ENCODE measurements at regions not wholly inside any gene's neighbourhood (a gene's known extent, or its start where the extent isn't known, plus 50 kb on each side); places are given as distances from the start of the nearest gene placed in this dataset.
"Not testable (repeated sequence)": the region's sequence is repeated elsewhere in the genome, so short reads cannot be mapped to it uniquely, and the experiment has no call there.

DNA sequence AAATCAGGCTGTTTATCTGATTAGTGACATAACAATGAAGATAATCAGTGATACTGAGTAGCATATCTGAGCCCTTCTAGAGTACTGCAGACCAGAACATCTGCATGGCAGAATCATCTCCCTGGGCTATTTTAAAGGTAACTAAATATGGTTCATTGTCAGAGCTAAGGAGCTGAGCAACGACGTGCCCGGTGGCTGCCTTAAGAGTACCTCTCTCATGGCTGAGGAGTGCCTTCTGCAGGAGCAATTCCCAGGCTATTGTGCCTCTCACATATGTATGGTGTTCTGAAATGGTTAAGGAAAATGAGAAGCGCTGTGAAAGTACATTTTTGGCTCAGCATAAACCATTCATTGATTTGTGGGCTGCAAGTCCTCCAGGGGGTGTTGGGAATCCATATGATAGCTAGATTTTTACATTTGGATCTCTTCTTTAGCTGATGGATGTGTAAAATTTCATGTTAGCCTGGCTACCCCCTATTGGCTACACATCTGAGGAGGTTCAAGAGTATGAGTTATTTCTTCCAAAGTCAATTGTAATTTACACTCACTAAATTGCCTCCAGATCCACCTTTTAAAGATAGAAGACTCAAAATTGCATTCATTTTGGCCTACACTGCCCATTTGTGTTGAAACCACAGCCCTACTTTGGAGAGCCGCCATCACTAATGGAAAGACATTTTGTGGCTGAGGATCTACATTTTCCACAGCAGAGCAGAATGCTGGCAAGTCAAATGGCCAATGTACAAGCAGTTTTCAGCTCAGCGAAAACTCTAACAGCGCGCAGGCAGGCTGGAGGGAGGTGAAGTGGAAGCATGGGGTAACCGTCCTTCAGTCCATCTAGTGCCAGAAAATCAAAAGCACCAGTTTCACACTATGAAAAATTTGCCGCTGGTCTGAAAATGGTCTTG lies 198.0 kb downstream of the SIM1 start:
- no peak for DNase-seq

DNA sequence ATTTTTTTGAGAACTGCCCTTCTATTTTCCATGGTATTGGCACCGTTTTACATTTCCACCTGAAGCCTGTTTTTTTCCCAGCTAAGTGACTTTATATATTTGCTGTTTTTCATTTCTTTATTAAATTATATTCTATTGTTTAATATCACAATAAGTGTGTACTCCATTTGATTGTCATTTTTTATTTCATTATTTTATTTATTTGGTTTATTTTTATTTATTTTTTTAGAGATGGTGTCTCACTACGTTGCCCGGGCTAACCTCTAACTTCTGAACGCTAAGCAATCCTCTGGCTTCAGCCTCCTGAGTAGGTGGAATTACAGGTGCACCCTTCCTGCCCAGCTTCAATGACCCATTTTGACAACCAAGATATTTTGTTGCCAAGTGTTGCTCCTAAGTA lies 202.6 kb downstream of the SIM1 start:
- no peak for DNase-seq

DNA sequence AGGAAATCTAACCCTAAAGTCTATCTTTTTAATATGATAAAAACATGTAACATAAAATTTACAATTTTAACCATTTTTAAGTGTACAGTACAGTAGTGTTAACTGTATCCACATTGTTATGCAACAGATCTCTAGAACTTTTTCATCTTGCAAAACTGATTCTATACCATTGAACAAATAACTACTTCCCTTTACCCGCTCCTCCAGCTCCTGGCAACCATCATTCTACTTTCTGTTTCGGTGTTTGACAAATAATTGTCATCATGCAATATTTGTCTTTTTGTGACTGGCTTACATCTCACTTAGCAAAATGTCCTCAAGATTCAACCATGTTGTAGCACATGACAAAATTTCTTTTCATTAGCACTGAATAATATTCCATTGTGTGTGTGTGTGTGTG lies 203.2 kb downstream of the SIM1 start:
- DNase-seq = no peak

DNA sequence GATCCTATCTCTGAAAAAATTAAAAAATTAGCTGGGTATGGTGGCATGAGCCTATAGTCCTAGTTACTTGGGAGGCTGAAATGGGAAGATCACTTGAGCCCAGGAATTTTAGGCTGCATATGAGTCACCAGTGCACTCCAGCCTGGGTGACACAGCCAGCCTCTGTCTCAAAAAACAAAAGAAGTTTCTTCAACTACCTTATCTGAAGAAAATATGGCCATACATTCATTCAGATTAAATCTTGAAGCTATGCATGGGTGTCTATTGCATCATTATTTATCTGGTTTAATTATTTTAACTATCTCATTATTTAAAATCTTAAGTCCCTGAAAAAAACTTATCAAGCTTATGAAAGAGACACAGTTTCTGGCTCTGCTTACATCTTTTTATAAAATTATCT lies 204.1 kb downstream of the SIM1 start:
- no peak for DNase-seq

DNA sequence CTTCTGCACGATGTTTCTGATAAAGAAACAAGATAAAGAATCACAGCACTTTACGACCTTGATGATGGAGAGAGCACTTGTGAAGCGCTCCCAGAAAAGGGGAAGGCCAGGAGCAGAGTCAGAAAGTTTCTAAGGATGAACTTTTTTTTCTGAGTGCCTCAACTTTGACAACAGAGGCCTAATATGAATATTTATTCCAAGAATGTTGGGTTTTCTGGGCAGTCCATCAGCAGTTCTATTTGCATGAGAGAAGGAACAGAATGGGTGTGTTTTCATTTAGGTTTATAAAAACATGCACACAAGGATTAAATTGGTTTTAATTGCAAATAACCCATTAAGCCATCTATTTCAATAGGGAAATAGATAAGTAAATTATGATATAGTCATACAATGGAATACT lies 204.9 kb downstream of the SIM1 start:
- no peak for DNase-seq

DNA sequence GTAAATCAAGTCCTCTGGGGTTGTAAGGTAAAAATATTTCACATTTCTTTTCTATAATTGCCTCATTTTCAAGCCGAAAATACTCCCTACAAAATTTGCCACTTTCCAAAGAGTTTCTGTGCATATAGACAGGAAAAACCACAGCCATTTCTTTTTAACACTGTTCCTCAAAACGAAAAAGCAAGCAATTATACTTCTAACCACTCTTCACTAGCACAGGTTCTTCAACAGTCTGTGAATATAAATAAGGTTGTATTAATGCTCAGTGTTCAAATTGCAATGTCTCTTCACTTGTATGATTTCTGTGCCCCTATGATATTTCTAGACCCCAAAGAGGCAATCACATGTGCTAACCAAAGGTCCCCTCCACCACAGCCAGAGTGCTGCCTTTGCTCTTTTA lies 206.0 kb downstream of the SIM1 start:
- no peak for DNase-seq

DNA sequence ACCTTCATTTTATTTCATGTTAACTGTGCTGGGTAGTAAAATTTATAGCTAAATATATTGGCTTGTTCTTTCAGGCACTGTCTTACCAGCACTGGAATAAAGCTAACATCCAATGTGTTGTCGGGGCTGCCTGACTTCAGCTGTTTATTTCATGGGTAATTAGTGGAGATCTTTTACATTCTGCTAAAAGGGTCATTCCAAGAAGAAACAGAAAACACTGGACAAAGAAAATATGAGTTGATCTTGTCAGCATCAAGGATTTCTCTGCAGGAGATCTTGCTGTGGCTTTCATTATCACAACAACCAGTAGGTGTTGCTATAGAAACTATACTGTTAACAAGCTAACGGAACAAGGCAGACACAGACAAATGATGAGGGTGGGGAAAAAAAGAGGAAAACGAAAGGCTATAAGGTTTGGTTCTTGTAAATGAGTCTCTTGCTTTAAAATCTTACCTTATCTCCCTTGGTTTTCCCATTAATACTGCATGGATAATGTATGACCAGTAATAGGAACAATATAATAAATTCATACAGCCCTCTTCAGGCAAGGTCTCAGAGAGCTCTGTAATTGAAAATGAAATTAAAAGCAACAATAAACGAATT lies 206.8 kb downstream of the SIM1 start:
- peak; percentile 5 for DNase-seq

DNA sequence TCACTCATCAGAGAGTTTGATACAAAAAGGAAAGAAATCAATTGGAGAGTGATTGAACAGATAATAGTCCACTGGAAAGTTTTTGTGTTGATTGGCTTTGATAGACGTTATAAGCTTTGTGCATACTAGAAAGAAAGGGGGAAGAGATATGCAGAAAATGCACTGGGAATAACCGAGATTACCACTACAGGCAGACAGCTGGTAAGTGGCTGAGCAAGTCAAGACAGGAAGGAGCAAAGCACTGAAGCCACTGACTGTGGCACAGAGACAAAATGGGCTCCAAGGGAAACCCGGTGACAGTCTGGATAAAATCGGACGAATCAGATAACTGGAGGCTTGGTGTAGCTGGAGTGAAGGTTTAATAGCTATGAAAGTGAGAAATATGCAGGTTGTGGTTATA lies 209.0 kb downstream of the SIM1 start:
- no peak for DNase-seq

DNA sequence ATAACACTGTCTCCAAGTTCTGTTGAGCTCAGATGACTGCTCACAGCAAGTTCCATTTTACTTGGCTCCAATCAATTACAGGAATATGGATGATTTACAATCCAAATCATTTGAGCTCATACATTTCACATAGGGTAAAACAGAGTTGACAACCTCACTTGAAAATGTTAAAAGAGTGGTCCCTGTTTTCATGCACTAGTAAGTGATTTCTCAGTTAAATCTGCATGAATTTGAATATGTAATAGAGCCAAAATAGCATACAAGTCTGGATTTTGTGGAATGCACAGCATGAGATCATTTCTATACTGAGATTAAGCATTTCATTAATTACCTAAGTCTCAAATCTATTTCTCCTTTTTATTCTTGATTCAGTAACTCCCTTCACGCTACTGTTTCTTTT lies 217.6 kb downstream of the SIM1 start:
- DNase-seq = no peak

DNA sequence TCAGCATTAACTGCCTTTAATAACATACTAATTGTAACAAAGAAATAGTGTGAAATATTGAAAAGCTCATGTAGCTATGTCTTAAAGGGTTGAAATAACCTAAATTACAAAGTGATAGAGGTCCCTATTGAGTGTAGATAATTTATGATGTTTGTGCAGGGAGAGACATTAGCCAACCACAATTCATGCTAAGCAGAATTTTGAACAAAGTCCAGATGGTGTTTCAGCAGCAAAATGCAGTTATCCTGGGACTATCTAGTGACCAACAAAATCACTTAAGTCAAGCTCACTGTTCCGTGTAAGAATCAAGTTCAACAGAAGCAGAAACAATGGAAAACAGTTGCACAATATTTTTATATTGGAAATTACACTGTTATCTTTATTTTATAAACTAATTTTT lies 218.5 kb downstream of the SIM1 start:
- no peak for DNase-seq

DNA sequence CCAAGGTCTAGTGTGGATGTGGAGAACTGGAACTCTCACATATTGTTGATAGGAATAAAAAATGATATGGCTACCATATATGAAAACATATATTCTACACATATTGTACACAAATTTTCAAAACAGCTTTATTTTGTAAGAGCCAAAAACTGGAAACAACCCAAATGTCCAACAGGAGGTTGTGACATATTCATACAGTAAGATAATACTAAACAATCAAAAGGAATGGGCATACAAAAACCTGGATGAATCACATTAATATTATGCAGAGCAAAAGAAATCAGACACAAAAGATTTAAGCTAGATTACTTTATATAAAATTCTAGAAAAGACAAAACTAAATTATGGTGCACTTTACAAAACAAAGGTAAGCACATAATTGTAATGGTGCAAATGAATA lies 223.9 kb downstream of the SIM1 start:
- DNase-seq = no peak

DNA sequence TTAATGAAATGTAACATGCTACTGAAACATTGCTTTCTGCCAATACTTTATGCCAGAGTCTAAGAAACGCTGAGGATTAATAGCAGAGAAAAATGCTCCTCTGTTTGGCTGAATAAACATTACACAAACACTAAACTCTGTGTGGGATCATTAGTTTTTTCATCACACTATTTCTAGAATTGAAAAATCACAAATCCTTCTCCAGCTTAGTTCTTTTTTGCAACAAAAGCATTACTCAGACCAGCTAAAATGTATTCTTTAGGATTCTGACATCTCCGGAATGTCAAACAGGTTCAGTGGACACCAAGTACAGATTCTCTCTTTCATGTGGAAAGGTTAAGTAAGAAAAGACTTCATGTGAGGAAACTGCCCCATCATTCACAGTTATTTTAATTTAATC lies 226.9 kb downstream of the SIM1 start:
- no peak for DNase-seq

DNA sequence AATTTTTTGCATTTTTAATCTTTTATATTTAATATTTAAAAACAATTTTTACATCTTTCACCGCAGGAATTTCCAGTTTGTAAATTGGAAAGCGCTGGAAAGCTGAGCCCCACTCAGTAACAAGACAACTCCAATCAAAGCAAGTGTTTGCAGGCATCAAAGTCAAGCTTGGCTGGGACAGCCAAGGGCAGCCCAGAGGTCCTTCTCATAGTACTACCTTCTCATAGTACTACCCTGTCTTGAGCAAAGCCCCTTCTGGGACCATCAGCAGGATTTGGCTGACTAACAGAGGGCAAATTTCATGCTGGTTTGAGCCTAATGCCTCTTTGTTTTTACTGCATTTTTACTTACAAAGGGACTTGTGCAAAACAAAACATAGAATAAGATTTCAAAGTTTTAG lies 228.3 kb downstream of the SIM1 start:
- DNase-seq = no peak

DNA sequence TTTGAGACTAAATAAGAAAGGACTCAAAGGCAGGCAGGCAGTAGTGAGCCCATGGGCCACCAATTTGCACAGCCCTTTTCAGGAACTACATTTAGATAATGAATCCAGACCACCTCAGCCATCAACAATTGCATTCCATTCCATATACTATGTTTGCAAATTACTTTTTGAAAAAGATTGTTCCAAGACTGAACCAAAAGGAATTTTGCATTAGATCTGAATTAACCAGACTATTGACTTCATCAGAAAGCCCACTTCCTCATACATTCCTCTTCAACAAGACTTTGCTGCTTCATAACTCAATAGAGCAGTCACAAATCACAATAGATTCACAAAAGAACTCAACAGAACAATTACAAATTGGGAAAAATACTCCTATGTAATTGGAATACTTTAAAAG lies 229.1 kb downstream of the SIM1 start:
- DNase-seq = no peak

DNA sequence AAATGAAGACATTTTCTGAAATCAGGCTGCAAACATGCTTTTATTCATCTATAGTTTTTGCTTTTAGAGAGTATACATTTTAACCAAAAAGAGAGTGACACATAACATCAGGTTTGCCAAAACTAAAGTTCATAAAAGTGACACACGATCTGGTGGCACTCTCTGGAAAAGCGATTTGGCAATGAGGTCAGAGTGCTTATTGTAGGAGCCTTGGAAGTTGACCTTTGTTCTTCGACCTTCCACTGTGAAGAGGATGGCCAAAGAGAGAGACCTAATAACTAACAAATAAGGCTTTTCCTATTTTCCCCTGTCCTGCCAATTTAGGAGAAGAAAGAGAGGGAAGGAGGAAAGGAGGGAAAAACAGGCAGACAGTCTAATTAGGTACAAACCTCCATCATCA lies 230.1 kb downstream of the SIM1 start:
- DNase-seq = no peak

DNA sequence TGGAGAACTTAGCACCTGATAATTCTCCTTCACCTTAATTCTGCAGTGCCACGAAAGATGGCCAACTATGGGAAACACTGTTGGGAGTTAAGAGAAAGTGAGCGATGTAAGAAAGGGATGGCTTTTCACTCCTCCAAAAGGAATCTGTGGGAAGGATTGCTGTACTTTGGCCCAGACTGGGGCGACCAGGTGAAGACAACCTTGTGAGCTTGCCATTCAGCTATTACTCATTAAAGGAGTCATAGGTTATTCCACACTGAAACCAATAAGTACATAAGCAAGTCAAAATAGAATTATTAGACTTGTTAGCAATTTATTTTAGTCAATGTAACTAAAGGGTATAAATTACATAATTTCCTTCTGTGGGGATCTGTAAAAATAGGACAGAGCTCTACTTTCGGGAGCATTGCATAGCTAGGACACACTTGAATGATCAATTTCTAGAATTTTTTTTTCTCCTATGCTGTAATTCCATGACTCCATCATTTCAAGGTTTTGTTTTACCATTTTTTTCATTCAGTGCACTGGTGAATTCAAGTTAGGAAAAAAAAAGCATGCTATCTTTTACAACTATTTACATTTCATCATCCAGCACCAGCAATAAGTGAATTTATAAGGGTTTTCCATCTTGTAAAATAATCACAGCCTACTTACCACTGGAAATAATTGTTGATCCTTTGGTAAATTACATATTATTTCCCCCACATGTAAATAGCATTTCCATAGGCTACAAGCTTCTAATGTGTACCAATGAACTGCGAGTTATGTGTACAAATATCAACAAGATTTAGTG lies 231.7 kb downstream of the SIM1 start:
- DNase-seq = no peak

DNA sequence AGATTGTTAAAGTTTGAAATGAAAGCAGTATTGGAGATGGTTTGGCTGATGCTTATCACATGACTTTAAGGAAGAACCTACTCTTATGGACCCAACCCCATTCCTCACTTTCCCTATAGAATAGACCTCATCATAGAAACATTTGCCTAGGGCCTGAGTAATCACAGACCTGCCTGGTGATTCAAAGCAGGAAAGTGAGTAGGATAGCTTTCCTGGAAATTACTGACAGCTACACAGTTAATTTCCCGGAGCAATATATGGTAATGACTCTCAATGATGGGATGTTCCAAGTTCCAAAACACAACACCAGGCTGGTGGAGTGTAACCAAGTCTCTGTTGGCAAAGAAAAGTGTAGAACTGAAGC lies 233.8 kb downstream of the SIM1 start:
- DNase-seq = no peak

DNA sequence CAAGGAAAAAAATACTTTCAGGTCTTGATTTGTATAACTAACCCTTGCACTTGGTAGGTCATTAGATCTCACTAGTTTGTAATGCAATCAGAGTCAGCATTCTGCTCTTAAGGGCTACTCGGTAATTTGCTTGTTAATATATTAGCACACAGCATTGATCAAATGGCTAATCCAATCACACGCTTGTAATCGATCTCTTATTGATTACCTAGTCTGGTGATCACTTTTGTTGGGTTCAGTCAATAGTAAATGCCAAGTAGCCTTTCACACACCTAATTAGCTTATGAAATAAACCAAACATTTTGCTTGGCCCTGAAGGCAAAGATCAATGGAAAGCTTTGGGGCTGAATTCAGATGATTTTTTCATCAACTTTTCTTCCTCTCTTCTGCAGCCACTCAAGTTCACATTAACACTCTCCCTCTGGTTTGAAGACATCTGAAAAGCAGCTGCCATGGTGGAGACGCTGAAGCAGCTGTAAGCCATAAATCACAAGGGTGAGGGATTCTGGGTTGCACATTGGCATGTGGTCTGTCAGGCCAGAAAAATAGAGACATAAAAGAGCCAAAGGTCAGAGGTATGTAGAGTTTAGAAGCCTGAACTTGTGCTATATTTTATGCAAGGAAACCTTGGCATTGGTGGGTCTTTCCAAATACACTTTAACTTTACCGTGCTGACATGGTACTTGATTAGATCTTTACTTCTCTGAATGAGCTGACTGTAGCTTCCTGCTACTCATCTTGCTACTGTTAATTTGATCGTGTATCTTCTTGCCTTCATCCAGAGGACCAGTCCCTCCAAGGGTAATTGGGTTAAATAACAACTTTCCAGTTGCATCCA lies 234.4 kb downstream of the SIM1 start:
- DNase-seq = no peak

DNA sequence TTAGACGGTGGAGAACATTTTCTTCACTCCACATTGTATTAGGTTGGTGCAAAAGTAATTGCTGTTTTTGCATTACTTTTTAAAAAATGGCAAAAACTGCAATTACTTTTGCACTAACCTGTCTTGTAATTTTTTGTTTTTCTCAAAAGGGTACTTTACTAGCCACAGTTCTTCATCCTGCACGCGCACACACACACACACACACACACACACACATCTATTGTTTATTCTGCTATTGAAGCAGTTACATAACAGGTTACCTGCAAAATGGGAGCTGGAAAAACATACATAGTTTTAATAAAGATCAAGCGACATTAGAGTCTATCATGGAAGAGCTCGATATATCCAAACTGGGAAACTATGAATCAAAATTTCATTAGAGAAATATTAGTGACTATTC lies 235.2 kb downstream of the SIM1 start:
- no peak for DNase-seq

DNA sequence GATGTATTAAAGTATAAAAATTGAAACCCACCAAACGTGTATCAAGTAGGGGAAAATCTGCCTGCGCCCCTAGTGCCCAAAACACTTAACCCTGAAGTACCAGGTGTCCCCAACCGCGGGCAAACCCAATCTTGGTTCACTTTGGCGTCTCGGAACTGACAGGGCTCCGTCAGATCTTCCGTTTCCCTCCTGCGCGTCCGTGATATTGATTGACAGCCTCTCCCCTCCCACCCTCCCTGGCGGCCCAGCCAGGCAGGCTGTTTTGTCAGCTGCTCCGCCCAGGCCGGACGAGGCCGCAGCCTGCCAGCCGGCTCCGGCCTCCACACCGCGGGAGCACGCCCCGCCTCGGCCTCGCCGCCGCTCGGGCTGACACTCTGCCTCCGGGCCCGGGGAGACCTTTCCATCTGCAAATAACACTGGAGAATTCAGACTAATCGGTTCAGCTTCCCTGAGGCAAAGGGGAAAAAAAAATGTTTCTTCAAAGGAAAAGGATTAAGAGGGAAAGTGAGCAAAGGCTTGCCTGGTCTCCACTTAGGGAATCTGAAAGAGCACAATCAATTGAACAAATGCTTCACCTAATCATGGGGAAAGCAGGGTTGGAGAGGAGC lies 234.9 kb upstream of the MCHR2 start:
- DNase-seq = peak; percentile 33

DNA sequence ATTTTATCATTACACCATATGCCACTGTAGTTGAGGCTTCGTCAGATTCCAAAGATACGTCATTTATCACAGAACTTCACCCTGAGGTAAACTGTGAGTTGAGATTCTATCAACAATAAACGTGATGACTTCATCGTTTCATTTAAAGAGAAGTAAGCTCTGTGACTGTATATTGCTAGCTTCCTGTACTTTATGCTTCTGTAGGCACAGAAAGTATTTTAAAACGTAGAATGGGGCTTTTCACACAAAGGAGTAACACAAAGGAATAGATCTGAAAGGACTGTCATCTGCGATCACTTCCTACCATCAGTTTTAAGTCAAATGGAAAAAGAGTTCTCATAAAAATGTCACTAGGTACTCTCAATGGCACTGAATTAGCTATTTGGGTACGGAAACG lies 234.4 kb upstream of the MCHR2 start:
- no peak for DNase-seq

DNA sequence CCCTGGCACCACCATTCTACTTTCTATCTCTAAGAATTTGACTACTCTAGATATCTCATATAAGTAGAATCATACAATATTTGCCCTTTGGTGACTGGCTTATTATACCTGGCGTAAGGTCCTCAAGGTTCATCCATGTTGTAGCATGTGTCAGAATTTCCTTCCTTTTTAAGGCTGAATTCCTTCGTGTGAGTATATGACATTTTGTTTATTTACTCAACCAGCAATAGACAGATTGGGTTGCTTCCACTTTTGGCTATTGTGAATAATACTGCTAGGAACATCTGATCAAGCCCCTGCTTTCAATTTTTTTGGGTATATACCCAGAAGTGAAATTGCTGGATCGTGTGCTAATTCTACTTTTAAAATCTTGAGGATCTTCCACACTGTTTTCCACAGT lies 232.8 kb upstream of the MCHR2 start:
- DNase-seq = no peak

DNA sequence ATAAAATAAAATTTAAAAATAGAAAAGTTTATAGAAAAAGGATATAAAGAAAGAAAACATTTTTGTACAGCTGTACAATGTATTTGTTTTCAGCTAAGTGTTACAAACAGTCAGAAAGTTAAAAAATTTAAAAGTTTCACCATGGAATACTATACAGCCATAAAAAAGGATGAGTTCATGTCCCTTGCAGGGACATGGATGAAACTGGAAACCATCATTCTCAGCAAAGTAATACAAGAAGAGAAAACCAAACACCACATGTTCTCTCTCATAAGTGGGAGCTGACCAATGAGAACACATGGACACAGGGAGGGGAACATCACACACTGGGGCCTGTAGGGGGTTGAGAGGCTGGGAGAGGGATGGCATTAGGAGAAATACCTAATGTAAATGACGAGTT lies 229.9 kb upstream of the MCHR2 start:
- not testable (repeated sequence) for DNase-seq

Data from NCI-H524 treated with DMSO at 0.1 percent for 48 hours (cell line).